HCT116 (cell line): ENCODE measurements at regions not wholly inside any gene's neighbourhood (a gene's known extent, or its start where the extent isn't known, plus 50 kb on each side); places are given as distances from the start of the nearest gene placed in this dataset.

ENCODE experiments used
- ATAC-seq: fragments of 200-7000 bp; cut with Tn5 transposase; 2 replicates; pipeline ENCODE4 v1.9.1; 2020; ENCODE audit warnings: mild to moderate bottlenecking, moderate library complexity
- BruUV-seq: library from RNA; stranded (reverse); fragments of 400-500 nt; replicated peaks from 2 replicates; lab custom pipeline; 2021; lab: Mats Ljungman, UMichigan
- CTCF ChIA-PET: fragments of 300-600 bp; sonication (Branson Sonifier 250); formaldehyde crosslinking; loops from one replicate; lab custom pipeline; 2021; ENCODE audit warnings: antibody characterized with exemption; lab: Charles Lee
- POLR2A ChIA-PET: fragments of 300-600, 350-600 bp; sonication (Branson Sonifier 250); formaldehyde crosslinking; loops from one replicate; lab custom pipeline; 2021; ENCODE audit warnings: antibody characterized with exemption; lab: Charles Lee
- RAD21 ChIA-PET, 2 experiments: fragments of 300-600 bp; sonication (Branson Sonifier 250); formaldehyde crosslinking; loops; one replicate each; lab custom pipeline; 2023; ENCODE audit warnings: low total read pairs in 2 of 2; ENCODE audit not compliant: uncharacterized antibody in 2 of 2, unreplicated experiment in 2 of 2, low non-redundant PET in 1 of 2; lab: Charles Lee
- DNase-seq: peaks from one replicate; pipeline ENCODE4 v3.0.0-alpha.2; 2010; ENCODE audit warnings: low read depth, low spot score
- H2AFZ ChIP-seq: fragments of 200-600 bp; shearing (Covaris generic), sonication (generic); 2 replicates; pipeline ENCODE4 v1.6.1; 2017; ENCODE audit warnings: low read depth, mixed run types, mixed read lengths, antibody characterized with exemption, low read length; ENCODE audit not compliant: poor library complexity, severe bottlenecking
- H3K27ac ChIP-seq: 2 replicates; pipeline ENCODE4 v1.5.1; 2012; ENCODE audit warnings: low read depth, low read length
- H3K27me3 ChIP-seq: fragments of 200-600 bp; sonication (generic); 2 replicates; pipeline ENCODE4 v1.6.1; 2016; ENCODE audit warnings: mixed run types, low read length, mixed read lengths; ENCODE audit not compliant: insufficient read depth
- H3K36me3 ChIP-seq, 2 experiments: fragments of 200-500 bp in 1 of 2; fragments of 200-600 bp in 1 of 2; sonication (Bioruptor generic) in 1 of 2; sonication (generic) in 1 of 2; 2 replicates each; pipeline versions ENCODE4 v1.5.1 to v1.6.1; 2014 to 2016; ENCODE audit warnings: low read length in 2 of 2, inconsistent platforms in 1 of 2, mixed read lengths in 1 of 2, mixed run types in 1 of 2; ENCODE audit not compliant: insufficient read depth in 2 of 2, control insufficient read depth in 1 of 2
- H3K4me1 ChIP-seq, 2 experiments: fragments of 200-600 bp in 1 of 2; sonication (generic) in 1 of 2; 2 replicates each; pipeline versions ENCODE4 v1.5.1 to v1.6.1; 2012 to 2017; ENCODE audit warnings: low read length in 2 of 2, inconsistent platforms in 1 of 2, mild to moderate bottlenecking in 1 of 2, mixed read lengths in 1 of 2, mixed run types in 1 of 2, moderate library complexity in 1 of 2; ENCODE audit not compliant: insufficient read depth in 2 of 2, control insufficient read depth in 1 of 2
- H3K4me2 ChIP-seq: fragments of 200-600 bp; sonication (generic); 2 replicates; pipeline ENCODE4 v1.6.1; 2017; ENCODE audit warnings: mixed run types, low read length, mixed read lengths
- H3K4me3 ChIP-seq, 2 experiments: fragments of 200-600 bp in 1 of 2; sonication (generic) in 1 of 2; replicated peaks in 1 of 2; 2 replicates each; pipeline ENCODE4 v1.5.1; 2011 to 2016; ENCODE audit warnings: low read length in 2 of 2, control low read depth in 1 of 2, low read depth in 1 of 2, mild to moderate bottlenecking in 1 of 2, mixed read lengths in 1 of 2, mixed run types in 1 of 2
- H3K79me2 ChIP-seq: fragments of 200-600 bp; sonication (generic); 2 replicates; pipeline ENCODE4 v1.6.1; 2017; ENCODE audit warnings: mild to moderate bottlenecking, mixed run types, low read length, moderate library complexity, mixed read lengths; ENCODE audit not compliant: insufficient read depth
- H3K9ac ChIP-seq: fragments of 200-600 bp; sonication (generic); 2 replicates; pipeline ENCODE4 v1.6.1; 2016; ENCODE audit warnings: low read length, mixed read lengths
- H3K9me2 ChIP-seq: fragments of 200-600 bp; sonication (generic), shearing (Covaris generic); 2 replicates; pipeline ENCODE4 v1.6.1; 2017; ENCODE audit warnings: mixed run types, mild to moderate bottlenecking, moderate library complexity; ENCODE audit not compliant: insufficient read depth
- H3K9me3 ChIP-seq, 2 experiments: fragments of 200-500 bp in 1 of 2; fragments of 200-600 bp in 1 of 2; sonication (Bioruptor generic) in 1 of 2; sonication (generic) in 1 of 2; 2 replicates each; pipeline ENCODE4 v1.6.1; 2014 to 2017; ENCODE audit warnings: low read length in 2 of 2, mixed read lengths in 2 of 2, inconsistent platforms in 1 of 2, low read depth in 1 of 2, mild to moderate bottlenecking in 1 of 2, mixed run types in 1 of 2, moderate library complexity in 1 of 2; ENCODE audit not compliant: control insufficient read depth in 1 of 2, insufficient read depth in 1 of 2
- H4K20me1 ChIP-seq: fragments of 200-600 bp; sonication (generic), shearing (Covaris generic); 2 replicates; pipeline ENCODE4 v1.6.1; 2017; ENCODE audit warnings: mixed run types, mild to moderate bottlenecking, moderate library complexity; ENCODE audit not compliant: insufficient read depth
- ELF1 ChIP-seq: IDR thresholded peaks from 2 replicates; pipeline ENCODE4 v1.6.1; 2012; ENCODE audit warnings: low read depth, borderline replicate concordance
- EZH2phosphoT487 ChIP-seq: fragments of 200-600 bp; IDR thresholded peaks from 2 replicates; pipeline ENCODE4 v1.6.1; 2018; ENCODE audit warnings: antibody characterized with exemption, borderline replicate concordance
- JUND ChIP-seq: IDR thresholded peaks from 2 replicates; pipeline ENCODE4 v1.6.1; 2012
- POLR2AphosphoS5 ChIP-seq: IDR thresholded peaks from 2 replicates; pipeline ENCODE4 v1.6.1; 2011; ENCODE audit warnings: mild to moderate bottlenecking, low read depth, low read length, moderate library complexity
- SRF ChIP-seq: IDR thresholded peaks from 2 replicates; pipeline ENCODE4 v1.6.1; 2012; ENCODE audit warnings: low read depth
- YY1 ChIP-seq: IDR thresholded peaks from 2 replicates; pipeline ENCODE4 v1.6.1; 2011; ENCODE audit warnings: low read length, low read depth, moderate library complexity, mild to moderate bottlenecking; ENCODE audit not compliant: insufficient replicate concordance; ENCODE audit errors: extremely low read depth
- ZFX ChIP-seq: fragments of 450-650 bp; IDR thresholded peaks from 2 replicates; pipeline ENCODE4 v1.6.1; 2017
- ZNF274 ChIP-seq: fragments of 200-500 bp; sonication (Bioruptor generic); IDR thresholded peaks from 2 replicates; pipeline ENCODE4 v1.6.1; 2014; ENCODE audit warnings: mild to moderate bottlenecking, low read depth, low read length, inconsistent platforms
- intact Hi-C: fragments of 100-400 bp; cut with micrococcal nuclease; formaldehyde crosslinking; loops from 2 replicates; pipeline ENCODE4 v1.10.0; 2022
- TF ChIP-seq, protein P1 (sequence below): IDR thresholded peaks from 2 replicates; pipeline ENCODE4 v1.6.1; 2012; ENCODE audit warnings: low read depth
- TF ChIP-seq, protein P2 (sequence below): IDR thresholded peaks from 2 replicates; pipeline ENCODE4 v1.6.1; 2012

DNA sequence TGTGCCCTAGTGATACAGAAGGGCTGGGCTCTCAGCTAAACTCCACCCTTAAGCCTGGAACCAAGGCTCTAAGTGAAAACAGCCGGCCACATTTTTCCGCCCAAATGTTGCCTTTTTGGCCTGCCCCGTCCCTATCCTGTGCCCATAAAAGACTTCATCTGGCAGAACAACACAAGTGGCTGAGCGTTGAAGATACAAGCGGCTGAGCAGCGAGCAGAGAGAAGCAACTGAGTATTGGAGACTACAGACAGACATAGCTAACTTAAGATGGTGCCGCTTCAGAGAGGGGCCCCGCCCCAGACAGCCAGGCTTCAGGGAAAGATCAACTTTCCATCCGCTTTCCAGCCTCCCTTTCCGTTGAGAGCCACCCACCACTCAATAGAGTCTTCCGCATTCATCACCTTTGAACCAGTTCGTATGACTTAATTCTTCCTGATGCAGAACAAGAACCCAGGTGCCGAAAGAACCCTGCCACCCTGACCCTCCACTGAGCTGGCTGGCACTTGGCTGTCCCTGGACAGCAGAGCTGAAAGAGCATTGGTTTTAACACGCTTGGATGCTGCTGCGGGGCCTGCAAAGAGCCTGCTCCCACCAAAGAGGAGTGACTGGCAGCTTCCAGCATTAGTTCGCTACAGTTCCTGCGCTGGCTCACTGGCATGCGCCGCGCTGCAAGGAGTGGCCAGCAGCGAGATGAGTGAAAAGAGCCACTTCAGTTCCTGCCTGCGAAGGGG, 853.2 kb upstream of the INTU start:
- Histone ChIP-seq H3K79me2 (no peaks in the 10 kb centered on the region), H3K27ac (no peak overlapping the region), H3K4me1 (peaks cover 0 to 17% of the 10 kb centered on the region in 2 experiments; a peak in 2 of 4 replicates), H3K9me2 (no peaks in the 10 kb centered on the region), H3K36me3 (no peaks in the 10 kb centered on the region), H3K9ac (no peak overlapping the region), H3K4me2 (no peak overlapping the region), H3K27me3 (no peaks in the 10 kb centered on the region), H3K9me3 (no peaks in the 10 kb centered on the region), H2AFZ (peak overlapping the region; percentile 67), H4K20me1 (no peaks in the 10 kb centered on the region), H3K4me3 (no peak overlapping the region)
- no TSS peak for BruUV-seq
- TF ChIP-seq ELF1 (no peak), JUND (no peak), POLR2AphosphoS5 (no peak), YY1 (no peak), EZH2phosphoT487 (no peak), SRF (no peak), ZNF274 (no peak), ZFX (no peak)
- TF ChIP-seq, protein P1, sequence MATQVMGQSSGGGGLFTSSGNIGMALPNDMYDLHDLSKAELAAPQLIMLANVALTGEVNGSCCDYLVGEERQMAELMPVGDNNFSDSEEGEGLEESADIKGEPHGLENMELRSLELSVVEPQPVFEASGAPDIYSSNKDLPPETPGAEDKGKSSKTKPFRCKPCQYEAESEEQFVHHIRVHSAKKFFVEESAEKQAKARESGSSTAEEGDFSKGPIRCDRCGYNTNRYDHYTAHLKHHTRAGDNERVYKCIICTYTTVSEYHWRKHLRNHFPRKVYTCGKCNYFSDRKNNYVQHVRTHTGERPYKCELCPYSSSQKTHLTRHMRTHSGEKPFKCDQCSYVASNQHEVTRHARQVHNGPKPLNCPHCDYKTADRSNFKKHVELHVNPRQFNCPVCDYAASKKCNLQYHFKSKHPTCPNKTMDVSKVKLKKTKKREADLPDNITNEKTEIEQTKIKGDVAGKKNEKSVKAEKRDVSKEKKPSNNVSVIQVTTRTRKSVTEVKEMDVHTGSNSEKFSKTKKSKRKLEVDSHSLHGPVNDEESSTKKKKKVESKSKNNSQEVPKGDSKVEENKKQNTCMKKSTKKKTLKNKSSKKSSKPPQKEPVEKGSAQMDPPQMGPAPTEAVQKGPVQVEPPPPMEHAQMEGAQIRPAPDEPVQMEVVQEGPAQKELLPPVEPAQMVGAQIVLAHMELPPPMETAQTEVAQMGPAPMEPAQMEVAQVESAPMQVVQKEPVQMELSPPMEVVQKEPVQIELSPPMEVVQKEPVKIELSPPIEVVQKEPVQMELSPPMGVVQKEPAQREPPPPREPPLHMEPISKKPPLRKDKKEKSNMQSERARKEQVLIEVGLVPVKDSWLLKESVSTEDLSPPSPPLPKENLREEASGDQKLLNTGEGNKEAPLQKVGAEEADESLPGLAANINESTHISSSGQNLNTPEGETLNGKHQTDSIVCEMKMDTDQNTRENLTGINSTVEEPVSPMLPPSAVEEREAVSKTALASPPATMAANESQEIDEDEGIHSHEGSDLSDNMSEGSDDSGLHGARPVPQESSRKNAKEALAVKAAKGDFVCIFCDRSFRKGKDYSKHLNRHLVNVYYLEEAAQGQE: no peak
- TF ChIP-seq, protein P2, sequence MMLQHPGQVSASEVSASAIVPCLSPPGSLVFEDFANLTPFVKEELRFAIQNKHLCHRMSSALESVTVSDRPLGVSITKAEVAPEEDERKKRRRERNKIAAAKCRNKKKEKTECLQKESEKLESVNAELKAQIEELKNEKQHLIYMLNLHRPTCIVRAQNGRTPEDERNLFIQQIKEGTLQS: no peak
- ChIA-PET POLR2A (no interaction called here), RAD21 (no interaction called here), CTCF (no interaction called here)
- intact Hi-C loops: no loop called here
- ATAC-seq: peak; percentile 30; the same call in 1 of the 2 replicates
- DNase-seq: no peak
